Activated CD4-positive, alpha-beta T cell treated with anti-CD3 and anti-CD28 coated beads, Interleukin-2, amount 50 U/mL, for 1 hour (primary cell): ENCODE measurements at regions not wholly inside any gene's neighbourhood (a gene's known extent, or its start where the extent isn't known, plus 50 kb on each side); places are given as distances from the start of the nearest gene placed in this dataset.
"Not testable (repeated sequence)": the region's sequence is repeated elsewhere in the genome, so short reads cannot be mapped to it uniquely, and the experiment has no call there.

Experiments used
- DNase-seq: peaks from one replicate; pipeline ENCODE4 v3.0.0-alpha.2; 2020

- DNase-seq = no peak
These were observed 133.1 kb upstream of the LYZL2 start for GRCh38 chr10:30762620-30763019.

GRCh38 chr10:30759423-30759822, 129.9 kb upstream of the LYZL2 start:
- DNase-seq = no peak

GRCh38 chr10:30758338-30758737, 128.8 kb upstream of the LYZL2 start:
- DNase-seq = no peak

- no peak for DNase-seq
These were observed 127.3 kb upstream of the LYZL2 start for GRCh38 chr10:30756896-30757295.

GRCh38 chr10:30756151-30756550, 126.6 kb upstream of the LYZL2 start:
- DNase-seq = no peak

- no peak for DNase-seq
These were observed 125.9 kb upstream of the LYZL2 start for GRCh38 chr10:30755441-30755953.

- no peak for DNase-seq
These were observed 122.9 kb upstream of the LYZL2 start for GRCh38 chr10:30752481-30752881.

- DNase-seq = peak; percentile 75
These were observed 122.3 kb upstream of the LYZL2 start for GRCh38 chr10:30751678-30752331.

- DNase-seq = no peak
These were observed 121.6 kb upstream of the LYZL2 start for GRCh38 chr10:30750971-30751677.

- DNase-seq = no peak
These were observed 119.8 kb upstream of the LYZL2 start for GRCh38 chr10:30749385-30749784.

GRCh38 chr10:30748152-30748973, 118.8 kb upstream of the LYZL2 start:
- no peak for DNase-seq

GRCh38 chr10:30747633-30748032, 118.1 kb upstream of the LYZL2 start:
- peak; percentile 11 for DNase-seq

- DNase-seq = no peak
These were observed 116.4 kb upstream of the LYZL2 start for GRCh38 chr10:30745953-30746352.

- DNase-seq = no peak
These were observed 114.6 kb upstream of the LYZL2 start for GRCh38 chr10:30744106-30744505.

GRCh38 chr10:30743586-30743985, 114.0 kb upstream of the LYZL2 start:
- no peak for DNase-seq

- DNase-seq = no peak
These were observed 112.9 kb upstream of the LYZL2 start for GRCh38 chr10:30742471-30742870.

GRCh38 chr10:30740774-30741173, 111.2 kb upstream of the LYZL2 start:
- DNase-seq = not testable (repeated sequence)

GRCh38 chr10:30738416-30738815, 108.9 kb upstream of the LYZL2 start:
- DNase-seq = no peak

- no peak for DNase-seq
These were observed 108.4 kb upstream of the LYZL2 start for GRCh38 chr10:30737931-30738391.

- DNase-seq = no peak
These were observed 107.2 kb upstream of the LYZL2 start for GRCh38 chr10:30736685-30737232.

GRCh38 chr10:30734901-30735300, 105.3 kb upstream of the LYZL2 start:
- DNase-seq = no peak

GRCh38 chr10:30732671-30733070, 103.1 kb upstream of the LYZL2 start:
- no peak for DNase-seq

- no peak for DNase-seq
These were observed 102.4 kb upstream of the LYZL2 start for GRCh38 chr10:30731963-30732362.
